Keratinocyte (primary cell): ENCODE measurements at regions not wholly inside any gene's neighbourhood (a gene's known extent, or its start where the extent isn't known, plus 50 kb on each side); places are given as distances from the start of the nearest gene placed in this dataset.

ENCODE experiments used
- EZH2 ChIP-seq: IDR thresholded peaks from one replicate; pipeline ENCODE4 v1.6.1; 2012; ENCODE audit warnings: inconsistent platforms, mild to moderate bottlenecking, low read length, moderate library complexity
- TF ChIP-seq, protein P1 (sequence below), 3 experiments: IDR thresholded peaks in 1 of 3; conservative IDR thresholded peaks in 1 of 3; optimal IDR thresholded peaks in 1 of 3; 2 replicates in 2 of 3; 3 replicates in 1 of 3; pipeline versions ENCODE3 to v1.5.1; 2011; ENCODE audit warnings: low read length in 3 of 3, mild to moderate bottlenecking in 3 of 3, moderate library complexity in 2 of 3, control low read depth in 1 of 3, inconsistent platforms in 1 of 3; ENCODE audit not compliant: insufficient read depth in 2 of 3; ENCODE audit errors: extremely low read depth in 1 of 3

DNA sequence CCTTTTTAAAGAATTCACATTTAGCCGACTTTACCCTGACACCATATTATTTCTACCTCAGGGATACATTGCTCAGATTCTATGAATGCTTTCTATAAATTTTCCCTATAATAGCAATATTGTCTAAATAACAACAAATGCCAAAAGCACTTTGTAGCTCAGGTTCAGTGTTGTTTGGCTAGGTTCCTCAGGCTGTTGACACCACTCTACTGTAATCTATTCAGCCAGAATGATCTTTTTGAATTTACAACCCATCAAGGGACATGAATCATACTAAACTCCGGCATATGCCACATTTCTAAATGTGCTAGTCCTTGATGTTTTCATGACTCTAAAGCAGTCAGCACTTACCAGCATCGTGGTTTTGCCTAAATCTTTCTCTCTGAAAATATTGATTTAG is 641.5 kb upstream of the CDH10 start:
- TF ChIP-seq, protein P1, sequence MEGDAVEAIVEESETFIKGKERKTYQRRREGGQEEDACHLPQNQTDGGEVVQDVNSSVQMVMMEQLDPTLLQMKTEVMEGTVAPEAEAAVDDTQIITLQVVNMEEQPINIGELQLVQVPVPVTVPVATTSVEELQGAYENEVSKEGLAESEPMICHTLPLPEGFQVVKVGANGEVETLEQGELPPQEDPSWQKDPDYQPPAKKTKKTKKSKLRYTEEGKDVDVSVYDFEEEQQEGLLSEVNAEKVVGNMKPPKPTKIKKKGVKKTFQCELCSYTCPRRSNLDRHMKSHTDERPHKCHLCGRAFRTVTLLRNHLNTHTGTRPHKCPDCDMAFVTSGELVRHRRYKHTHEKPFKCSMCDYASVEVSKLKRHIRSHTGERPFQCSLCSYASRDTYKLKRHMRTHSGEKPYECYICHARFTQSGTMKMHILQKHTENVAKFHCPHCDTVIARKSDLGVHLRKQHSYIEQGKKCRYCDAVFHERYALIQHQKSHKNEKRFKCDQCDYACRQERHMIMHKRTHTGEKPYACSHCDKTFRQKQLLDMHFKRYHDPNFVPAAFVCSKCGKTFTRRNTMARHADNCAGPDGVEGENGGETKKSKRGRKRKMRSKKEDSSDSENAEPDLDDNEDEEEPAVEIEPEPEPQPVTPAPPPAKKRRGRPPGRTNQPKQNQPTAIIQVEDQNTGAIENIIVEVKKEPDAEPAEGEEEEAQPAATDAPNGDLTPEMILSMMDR (optimal IDR thresholded peaks at IDR 0.05 in 1 of 3, IDR thresholded peaks at IDR 0.05 in 1 of 3, conservative IDR thresholded peaks at IDR 0.05 in 1 of 3; ENCODE audit: extremely low read depth in 1 of 3, insufficient read depth in 2 of 3, low read length in 3 of 3), result no peak
- no peak for TF ChIP-seq EZH2
